GM19467 (cell line): ENCODE measurements at regions not wholly inside any gene's neighbourhood (a gene's known extent, or its start where the extent isn't known, plus 50 kb on each side); places are given as distances from the start of the nearest gene placed in this dataset.

Source experiments
- ATAC-seq: cut with Tn5 transposase; IDR thresholded peaks from one replicate; pipeline ENCODE4 v1.9.1; 2021; ENCODE audit warnings: mild to moderate bottlenecking, moderate library complexity; ENCODE audit not compliant: unreplicated experiment

DNA sequence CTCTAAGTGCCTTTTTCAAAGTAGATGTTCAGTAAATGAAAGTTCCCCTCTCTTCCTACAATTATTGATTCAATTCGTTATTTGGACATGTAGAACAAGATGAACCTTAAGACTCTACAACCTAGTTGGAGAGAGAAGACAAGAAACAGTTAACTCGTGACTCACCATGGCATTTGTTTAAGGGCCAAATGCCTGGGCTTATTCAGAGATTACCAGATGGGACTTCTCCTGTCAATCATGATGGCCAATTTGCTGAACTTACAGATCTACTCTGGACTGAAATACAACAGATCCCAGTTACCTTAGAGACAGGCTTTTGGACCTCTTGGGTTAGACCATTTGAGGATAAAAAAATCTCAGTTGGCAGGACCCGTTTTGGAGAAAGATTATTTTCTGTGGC, 93.5 kb downstream of the C1orf94 start:
- no peak for ATAC-seq

DNA sequence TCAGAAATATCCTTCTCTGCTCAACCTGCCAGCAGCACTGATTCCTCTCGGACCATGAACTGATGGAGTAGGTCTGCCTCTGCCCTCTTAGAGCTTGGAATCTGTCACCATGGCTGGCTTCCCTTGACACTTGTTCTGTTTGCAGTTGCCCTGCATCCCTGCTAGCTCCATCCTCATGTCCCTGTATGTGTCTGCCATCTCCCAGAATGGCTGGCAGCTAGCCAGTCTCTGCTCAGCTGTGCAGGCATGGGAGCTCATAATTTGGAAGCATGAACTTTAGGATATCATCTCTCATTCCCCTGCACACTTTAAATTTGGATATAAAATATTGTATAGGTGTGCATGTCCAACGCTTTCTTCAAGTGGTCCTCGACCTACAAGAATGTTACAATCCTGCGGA, 95.4 kb downstream of the C1orf94 start:
- ATAC-seq: no peak

DNA sequence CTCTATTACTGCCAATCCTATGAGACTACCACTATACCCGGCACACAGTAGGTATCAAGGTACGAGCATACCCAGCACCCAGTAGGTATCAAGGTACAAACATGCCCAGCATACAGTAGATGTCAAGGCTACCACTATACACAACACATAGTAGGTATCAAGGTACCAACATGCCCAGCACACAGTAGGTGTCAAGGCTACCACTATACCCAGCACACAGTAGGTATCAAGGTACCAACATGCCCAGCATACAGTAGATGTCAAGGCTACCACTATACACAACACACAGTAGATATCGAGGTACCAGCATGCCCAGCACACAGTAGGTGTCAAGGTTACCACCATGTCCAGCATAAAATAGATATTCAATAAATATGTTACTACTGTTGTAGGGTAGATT, 98.4 kb downstream of the C1orf94 start:
- ATAC-seq: no peak

DNA sequence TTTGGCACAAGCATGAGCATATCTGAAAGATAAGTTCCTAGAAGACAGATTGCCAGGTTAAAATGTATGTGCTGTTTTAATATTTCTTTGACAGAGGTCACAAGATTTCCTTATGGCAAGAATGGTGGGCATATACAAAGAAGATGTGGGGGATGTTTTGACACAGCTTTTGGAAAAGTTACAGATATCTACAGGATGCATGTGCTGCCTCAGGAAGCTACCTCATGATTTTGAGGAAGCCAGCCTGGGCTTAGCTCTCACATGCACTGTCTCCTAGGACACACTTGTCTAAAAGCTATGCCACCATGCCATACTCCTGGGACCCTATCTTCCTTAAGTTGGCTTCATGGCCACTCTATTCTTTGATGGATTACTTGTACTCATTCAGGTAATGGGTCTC, 99.9 kb downstream of the C1orf94 start:
- ATAC-seq: no peak

DNA sequence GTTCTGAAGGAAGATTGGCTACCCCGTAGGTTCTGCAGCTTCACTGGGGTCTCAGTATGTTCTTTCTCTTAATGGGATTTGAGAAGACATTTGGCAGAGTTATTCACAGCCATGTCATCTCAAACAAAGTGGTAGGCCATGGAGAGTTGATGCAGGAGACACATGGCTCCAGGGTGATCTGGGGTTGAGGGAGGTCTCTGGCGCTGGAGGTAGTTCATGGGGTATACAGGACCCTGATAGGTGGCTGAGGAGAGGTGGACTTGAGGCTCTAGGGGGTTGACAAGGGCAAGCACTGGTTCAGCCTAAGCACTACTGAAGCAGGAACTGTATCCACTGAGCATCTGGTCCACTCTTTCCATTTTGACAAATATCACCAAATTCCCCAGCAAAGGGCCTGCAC, 100.4 kb downstream of the C1orf94 start:
- no peak for ATAC-seq

DNA sequence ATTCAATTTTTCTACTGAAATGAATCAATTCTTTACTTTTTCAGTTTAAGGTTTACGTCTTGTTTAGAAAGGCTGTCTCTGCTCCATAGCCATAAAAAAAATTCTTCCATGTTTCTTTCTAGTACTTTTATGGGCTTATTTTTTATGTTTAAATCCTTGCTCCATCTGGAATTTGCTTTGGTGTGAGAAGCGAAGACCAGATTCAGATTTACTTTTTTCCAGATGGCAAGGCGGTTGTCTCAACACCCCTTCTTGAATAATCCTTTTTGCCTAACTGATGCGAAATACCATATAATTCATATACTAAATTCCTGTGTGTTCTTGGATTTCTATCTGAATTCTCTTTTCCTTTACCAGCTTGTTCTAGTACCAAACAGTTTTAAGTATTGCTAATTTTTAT, 101.5 kb downstream of the C1orf94 start:
- ATAC-seq: no peak

DNA sequence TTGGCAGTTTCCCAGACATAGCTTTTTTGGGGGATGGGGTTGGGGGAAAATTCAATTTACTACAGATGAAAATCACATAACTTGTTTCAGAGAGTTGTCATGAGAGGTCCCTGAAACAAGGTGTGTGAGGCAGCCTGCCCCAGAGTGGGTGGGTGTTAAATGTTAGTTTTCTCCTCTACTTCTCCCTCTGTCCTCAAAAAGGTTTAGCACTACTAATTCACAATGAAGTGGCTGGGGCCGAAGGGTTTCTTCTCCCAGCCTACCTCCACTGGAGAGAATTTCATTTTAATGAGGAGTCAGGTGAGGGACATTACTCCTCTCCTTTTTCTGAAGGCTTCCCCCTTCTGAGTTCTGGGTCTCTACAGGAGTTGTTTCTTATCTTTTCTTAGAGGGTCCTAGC, 103.3 kb downstream of the C1orf94 start:
- ATAC-seq: no peak

DNA sequence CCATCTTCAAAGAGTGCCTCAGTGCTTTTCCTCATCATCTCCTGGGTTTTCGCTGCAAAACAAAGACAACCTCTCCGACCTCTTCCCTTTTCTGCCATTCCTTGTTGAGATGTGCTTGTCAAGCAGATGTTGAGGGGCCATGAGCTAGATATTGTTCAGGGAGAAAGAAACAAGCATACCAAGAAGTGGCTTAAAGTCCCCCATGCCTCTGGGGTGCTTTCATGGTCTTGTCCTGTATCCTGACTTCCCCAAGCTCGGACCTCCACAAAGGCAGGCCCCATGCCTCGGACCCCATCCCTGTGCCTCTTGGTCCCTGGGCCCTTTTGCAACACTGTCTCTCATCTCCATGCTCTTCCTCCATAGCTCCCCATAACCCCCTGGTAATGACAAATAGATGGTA, 103.8 kb downstream of the C1orf94 start:
- ATAC-seq: no peak

DNA sequence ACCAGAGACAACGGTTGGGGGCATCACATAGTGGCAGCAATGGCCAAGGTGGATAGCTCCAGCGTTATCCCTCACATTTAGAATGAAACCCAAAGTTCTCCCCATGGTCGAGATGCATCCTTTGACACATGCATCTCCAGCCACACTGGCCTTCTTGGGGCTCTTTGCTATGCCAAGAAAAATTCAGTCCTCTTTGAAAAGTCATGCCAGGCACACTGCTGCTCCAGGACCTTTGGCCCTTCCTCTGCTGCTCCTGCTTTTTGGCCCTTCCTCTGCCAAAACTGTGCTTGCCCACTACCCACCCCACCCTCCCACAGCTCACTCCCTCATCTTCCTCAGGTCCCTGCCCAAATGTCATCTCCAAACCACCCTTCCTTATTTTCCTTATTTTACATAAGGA, 106.4 kb downstream of the C1orf94 start:
- no peak for ATAC-seq

DNA sequence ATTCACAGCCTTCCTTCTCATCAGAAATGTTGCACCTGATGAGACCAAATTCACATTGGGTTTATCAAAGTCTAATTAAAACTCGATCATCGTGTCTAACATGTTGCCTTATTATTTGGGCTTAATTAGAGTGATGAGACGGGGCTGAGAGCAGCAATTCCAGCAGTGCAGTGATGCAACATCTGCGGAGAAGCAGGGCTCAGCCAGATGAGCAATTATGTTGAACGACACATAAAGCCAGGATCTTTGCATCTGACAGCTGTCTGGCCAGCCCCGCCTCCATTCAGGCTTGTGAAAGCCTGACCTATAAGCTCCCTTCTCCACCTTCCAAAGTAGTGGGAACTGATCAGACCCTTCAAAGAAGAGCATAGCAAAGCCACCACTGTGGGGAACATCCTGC, 109.8 kb downstream of the C1orf94 start:
- no peak for ATAC-seq

DNA sequence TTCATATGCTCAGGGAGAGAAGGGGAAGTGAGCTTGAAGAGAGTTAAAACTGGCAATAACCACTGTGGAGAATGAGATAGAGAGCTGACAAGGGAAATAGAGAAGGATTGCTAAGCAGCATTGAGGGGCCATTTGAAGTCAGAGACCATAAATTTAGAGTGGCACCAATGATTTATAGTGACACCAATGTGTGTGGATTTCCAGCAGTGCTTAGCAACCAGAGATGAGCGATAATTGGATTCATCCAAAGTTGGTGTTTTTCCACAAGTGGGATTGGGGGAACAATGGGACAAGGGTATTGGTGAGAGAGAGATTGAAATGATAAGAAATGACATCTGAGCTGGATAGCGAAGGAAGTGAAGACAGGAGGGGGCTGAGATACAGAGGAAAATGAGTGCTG, 114.1 kb downstream of the C1orf94 start:
- ATAC-seq: no peak

DNA sequence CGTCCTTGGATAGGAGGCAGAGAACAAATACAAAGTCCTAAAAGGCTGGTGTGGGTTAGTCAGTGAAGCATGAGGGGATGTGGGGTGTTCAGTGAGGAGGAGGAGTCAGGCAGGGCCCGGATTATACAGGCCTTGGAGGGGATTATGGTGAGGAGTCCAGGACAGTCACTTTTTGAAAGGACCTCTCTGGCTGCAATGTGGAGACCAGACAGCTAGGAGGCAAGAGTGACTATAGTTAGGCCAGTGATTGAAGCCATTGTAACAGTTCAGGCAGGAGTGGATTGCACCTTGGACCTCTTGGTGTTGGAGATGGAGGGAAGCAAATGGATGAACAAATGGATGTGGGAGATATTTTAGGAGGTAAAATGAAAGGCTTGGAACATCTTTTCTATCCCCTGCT, 115.8 kb downstream of the C1orf94 start:
- no peak for ATAC-seq

DNA sequence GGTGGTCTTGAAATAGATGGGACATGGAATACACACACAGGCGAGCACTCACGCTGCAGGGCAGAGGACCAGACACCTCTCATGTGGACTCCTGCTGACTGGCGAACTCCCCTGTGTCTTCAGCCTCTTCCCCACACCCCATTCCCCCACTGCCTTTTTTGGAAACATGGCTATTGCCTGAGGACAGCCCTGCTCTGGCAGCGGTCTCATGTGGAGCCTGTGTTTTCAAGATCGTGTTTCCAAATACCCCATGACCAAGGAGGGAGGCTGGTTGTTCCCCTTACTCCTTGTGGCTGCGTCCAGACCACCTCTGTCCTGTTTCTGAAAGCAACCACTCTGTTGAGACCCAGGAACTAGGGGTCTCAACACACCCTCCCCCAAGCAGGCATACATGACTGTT, 119.4 kb downstream of the C1orf94 start:
- no peak for ATAC-seq

DNA sequence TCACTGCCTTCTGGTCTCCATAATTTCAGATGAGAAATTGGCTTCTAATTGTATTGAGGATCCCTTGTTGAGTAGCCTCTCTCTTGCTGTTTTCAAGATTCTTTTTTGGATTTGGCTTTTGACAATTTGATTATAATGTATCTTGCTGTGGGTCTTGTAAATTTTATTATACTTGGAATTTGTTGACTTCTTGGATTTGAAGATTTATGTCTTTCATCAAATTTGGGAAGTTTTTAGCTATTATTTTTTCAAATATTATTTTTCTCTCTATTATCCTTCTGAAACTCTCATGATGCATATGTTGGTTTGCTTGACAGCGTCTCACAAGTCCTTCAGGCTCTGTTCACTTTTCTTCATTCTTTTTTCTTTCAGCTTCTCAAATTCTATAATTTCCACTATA, 126.1 kb downstream of the C1orf94 start:
- ATAC-seq: no peak

DNA sequence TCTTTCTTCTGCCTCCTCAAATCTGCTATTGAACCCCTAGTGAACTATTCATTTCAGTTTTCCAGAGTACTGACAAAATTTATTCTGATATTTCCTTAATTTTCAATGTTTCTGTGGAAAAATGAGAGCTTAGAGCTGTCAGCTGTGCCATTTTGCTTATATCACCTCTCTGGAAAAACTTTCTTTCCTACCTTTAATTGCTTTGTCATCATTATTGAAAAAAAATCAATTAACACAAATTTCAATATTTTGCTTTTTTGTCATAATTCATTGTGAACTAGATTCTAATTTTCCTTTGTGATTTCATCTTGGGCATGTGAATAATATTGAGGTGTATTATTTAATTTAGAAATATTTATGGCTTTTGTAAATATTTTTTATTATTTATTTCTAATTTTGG, 126.5 kb downstream of the C1orf94 start:
- ATAC-seq: no peak

DNA sequence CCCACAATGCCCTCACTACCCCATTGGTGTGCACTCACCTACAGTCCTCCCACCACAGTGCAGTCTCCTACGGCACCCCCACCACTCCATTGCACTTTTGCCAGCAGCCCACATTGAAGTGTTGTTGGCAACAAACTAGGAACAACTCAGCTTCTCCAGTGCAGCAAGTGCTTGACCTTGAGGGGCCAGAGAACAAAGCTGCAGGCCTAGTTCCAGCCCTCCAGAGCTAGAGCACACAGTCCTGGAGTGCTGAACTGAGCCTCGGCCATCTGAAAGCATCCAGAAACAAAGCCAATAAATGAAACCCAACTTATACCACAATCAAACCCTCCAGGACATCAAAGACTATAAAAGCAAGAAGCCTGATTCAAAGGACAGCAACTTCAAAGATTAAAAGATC, 129.9 kb downstream of the C1orf94 start:
- no peak for ATAC-seq

DNA sequence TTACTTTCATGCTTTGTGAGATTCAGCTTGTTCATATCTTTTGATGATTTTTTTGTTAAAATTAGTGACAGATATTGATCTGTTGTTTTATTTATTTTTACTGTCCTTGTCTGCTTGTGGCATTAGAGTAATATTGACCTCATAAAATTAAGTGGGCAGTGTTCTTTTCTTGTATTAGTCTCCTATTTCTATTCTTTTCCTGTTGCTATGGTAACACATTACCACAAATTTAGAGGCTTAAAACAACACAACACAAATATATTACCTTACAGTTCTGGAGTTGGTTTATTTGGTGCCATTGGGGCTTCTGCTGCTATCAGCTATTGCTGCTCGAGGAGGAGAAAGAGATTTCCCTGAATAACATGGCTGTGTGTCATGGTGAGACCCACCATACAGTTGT, 135.7 kb downstream of the C1orf94 start:
- ATAC-seq: no peak

DNA sequence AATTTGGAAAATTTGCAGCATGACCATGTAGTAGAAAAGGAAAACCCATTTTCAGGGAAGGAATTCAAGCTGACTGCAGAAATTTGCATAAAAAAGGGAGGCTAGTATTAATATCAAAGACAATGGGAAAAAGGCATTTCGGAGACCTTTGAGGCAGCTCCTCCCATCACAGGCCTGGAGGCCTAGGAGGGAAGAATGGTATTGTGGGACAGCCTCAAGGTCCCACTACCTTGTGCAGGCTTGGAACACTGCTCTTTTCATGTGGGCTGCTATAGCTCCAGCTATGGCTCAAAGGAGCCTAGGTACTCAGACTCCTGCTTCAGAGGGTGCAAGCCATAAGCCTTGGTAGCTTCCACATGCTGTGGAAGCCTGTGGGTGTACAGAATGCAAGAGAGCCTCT, 139.3 kb downstream of the C1orf94 start:
- no peak for ATAC-seq

DNA sequence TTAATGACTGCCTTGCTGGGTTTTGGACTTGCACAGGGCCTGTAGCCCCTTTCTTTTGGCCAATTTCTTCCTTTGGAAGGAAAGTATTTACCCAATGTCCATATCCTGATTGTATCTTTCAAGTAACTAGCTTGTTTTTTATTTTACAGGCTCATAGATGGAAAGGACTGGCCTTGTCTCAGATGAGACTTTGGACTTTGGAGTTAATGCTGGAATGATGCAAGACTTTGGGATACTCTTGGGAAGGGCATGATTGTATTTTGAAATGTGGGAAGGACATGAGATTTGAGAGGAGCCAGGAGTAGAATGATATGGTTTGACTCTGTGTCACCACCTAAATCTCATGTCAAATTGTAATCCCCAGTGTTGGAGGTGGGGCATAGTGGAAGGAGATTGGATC, 140.1 kb downstream of the C1orf94 start:
- no peak for ATAC-seq

DNA sequence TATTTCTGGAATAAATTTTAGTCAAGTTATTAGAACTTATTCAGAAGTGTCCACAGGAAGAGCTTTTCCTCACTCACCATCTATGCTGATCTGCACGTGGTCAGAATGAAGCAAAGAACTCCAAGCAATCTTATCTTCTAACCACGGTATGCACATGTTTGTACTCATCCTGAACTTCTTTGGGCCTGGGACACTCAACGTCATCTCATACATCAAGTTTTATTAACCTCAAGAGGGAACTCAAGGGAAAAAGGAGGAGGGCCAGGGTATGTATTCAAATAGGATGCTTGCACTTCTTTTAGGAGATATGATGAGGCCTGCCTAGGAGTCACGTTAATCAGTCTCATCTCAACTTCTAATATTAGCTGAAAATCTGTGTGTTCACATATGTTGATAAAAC, 142.5 kb downstream of the C1orf94 start:
- ATAC-seq: no peak

DNA sequence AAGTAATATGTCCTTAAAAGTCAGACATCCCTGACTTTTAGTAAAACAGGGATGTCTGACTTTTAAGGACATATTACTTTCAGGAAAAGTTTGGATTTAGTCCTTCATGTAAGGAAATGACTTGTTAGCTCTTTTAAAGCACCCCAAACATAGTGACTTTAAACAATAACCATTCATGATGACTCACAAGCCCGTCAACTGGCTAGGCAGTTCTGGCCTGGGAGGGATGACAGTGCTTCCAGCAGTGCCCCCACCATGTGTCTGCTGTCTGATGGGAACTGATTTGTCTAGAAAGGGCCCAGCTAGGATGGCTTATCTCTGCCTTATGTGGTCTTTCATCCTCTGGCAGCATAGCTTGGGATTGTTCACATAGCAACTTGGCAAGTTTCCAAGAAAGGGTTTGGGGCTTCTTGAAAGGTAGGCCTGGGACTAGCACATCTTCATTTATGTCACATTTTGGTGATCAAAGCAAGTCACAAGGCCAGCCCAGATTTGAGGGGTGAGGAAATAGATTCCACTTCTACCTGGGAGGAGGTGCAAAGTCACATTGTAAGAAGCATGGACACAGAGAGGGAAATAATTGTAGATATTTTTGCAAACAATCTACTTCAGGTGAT, 143.5 kb downstream of the C1orf94 start:
- no peak for ATAC-seq

DNA sequence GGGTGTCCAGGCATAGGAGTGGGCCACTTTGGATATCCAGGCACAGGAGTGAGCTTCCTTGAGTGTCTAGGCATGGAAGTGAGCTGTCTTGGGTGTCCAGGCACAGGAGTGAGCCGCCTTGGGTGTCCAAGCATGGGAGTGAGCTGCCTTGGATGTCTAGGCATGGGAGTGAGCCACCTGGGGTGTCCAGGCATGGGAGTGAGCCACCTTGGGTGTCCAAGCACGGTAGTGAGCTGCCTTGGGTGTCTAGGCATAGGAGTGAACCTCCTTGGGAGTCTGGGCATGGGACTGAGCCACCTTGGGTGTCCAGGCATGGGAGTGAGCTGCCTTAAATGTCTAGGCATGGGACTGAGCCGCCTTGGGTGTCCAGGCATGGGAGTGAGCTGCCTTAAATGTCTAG, 146.3 kb downstream of the C1orf94 start:
- ATAC-seq: no peak

DNA sequence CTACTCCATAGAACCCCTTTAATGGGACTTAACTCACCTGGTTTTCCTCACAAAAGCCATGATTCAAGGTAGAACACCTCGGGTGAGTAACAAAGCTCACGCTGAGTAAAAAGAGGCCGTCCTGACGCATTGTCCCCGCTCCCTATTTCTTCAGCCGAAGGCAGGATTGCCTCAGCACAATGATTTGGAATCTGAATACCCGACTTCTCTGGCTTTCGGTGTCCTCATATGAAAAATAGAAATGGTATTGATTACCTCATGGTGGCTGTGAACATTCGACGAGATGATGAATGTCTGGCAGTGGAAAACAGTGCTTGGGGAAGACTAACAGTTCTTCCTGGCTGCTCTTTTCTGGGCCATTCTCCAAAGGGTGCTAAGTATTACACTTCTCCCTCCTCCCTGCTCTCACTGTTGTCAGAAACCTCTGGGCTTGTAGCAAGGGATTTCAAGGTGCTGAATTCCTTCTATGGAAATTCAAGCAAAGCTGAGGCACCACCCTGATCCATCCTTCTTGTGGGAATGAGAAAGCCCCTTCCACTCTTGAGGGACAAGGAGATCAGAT, 148.3 kb downstream of the C1orf94 start:
- no peak for ATAC-seq
